ENCODE measurements at regions not wholly inside any gene's neighbourhood (a gene's known extent, or its start where the extent isn't known, plus 50 kb on each side); places are given as distances from the start of the nearest gene placed in this dataset.

- no peak for DNase-seq (ENCODE audit: low read depth)
- no peak for TF ChIP-seq CTCF (conservative IDR thresholded peaks at IDR 0.05; ENCODE audit: low read depth, low read length)
- no peak overlapping the region for H3K4me3 ChIP-seq (ENCODE audit: low read depth, low read length)
Observed at GRCh38 chr5:88450239-88450638, 181.6 kb upstream of the TMEM161B start.

- no peak overlapping the region for H3K4me3 ChIP-seq (ENCODE audit: low read depth, low read length)
- peak; percentile 44 for DNase-seq (ENCODE audit: low read depth)
- TF ChIP-seq CTCF (conservative IDR thresholded peaks at IDR 0.05; ENCODE audit: low read depth, low read length): no peak
Observed at GRCh38 chr5:88438006-88438405, 169.4 kb upstream of the TMEM161B start.

GRCh38 chr5:88436290-88436689 is 167.6 kb upstream of the TMEM161B start:
- no peak for TF ChIP-seq CTCF (conservative IDR thresholded peaks at IDR 0.05; ENCODE audit: low read depth, low read length)
- H3K4me3 ChIP-seq (ENCODE audit: low read depth, low read length): no peak overlapping the region
- DNase-seq (ENCODE audit: low read depth): no peak

- DNase-seq (ENCODE audit: low read depth): no peak
- no peak for TF ChIP-seq CTCF (conservative IDR thresholded peaks at IDR 0.05; ENCODE audit: low read depth, low read length)
- H3K4me3 ChIP-seq (ENCODE audit: low read depth, low read length): no peak overlapping the region
Observed at GRCh38 chr5:88428633-88429032, 160.0 kb upstream of the TMEM161B start.

- H3K4me3 ChIP-seq (ENCODE audit: low read depth, low read length): no peak overlapping the region
- peak; percentile 4 for DNase-seq (ENCODE audit: low read depth)
- no peak for TF ChIP-seq CTCF (conservative IDR thresholded peaks at IDR 0.05; ENCODE audit: low read depth, low read length)
Observed at GRCh38 chr5:88426441-88426840, 157.8 kb upstream of the TMEM161B start.

GRCh38 chr5:88425124-88425523 is 156.5 kb upstream of the TMEM161B start:
- no peak for TF ChIP-seq CTCF (conservative IDR thresholded peaks at IDR 0.05; ENCODE audit: low read depth, low read length)
- DNase-seq (ENCODE audit: low read depth): no peak

GRCh38 chr5:88419931-88420330 is 151.3 kb upstream of the TMEM161B start:
- H3K4me3 ChIP-seq (ENCODE audit: low read depth, low read length): no peak overlapping the region
- DNase-seq (ENCODE audit: low read depth): no peak
- no peak for TF ChIP-seq CTCF (conservative IDR thresholded peaks at IDR 0.05; ENCODE audit: low read depth, low read length)

More at GRCh38 chr5:88425124-88425523, 156.5 kb upstream of the TMEM161B start:
- H3K4me3 ChIP-seq (ENCODE audit: low read depth, low read length): no peak overlapping the region
